ENCODE measurements at regions not wholly inside any gene's neighbourhood (a gene's known extent, or its start where the extent isn't known, plus 50 kb on each side); places are given as distances from the start of the nearest gene placed in this dataset.
"Not testable (repeated sequence)": the region's sequence is repeated elsewhere in the genome, so short reads cannot be mapped to it uniquely, and the experiment has no call there.

GRCh38 chr15:46897266-46897665, 820.0 kb upstream of the SEMA6D start:
- no peak for DNase-seq

GRCh38 chr15:46901001-46901400, 816.3 kb upstream of the SEMA6D start:
- DNase-seq = no peak

DNA sequence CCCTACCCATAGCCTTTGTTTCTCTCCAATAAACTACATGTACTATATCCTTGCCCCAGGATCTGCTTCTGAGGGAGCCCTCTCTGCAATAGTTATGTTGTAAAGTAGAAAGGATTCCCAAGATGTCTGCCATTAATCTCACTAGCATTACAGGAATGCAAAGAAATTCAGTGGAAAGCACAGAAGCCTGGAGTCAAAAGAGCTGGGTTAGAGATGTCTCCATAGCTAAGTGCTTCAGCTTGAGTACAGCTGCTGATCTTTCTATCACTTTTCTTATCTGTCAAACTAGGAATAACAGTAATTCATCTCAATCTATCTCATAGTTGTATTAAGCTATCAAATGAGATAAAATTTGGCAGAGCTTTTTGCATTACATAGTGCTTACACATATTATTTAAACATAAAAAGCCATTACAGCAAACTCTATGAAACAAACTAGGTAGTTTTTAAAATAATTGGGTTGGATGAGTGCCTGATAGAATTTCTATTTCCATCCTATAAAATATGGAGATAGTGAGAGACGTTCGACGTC, 799.5 kb upstream of the SEMA6D start:
- no peak for DNase-seq

- DNase-seq = no peak
These were observed 798.7 kb upstream of the SEMA6D start for GRCh38 chr15:46918462-46919140.

GRCh38 chr15:46921891-46922290, 795.4 kb upstream of the SEMA6D start:
- DNase-seq = no peak

- DNase-seq = no peak
These were observed 786.9 kb upstream of the SEMA6D start for GRCh38 chr15:46930426-46930825.

- no peak for DNase-seq
These were observed 784.0 kb upstream of the SEMA6D start for GRCh38 chr15:46933332-46933731.

GRCh38 chr15:46934851-46935250, 782.5 kb upstream of the SEMA6D start:
- no peak for DNase-seq

- DNase-seq = no peak
These were observed 779.1 kb upstream of the SEMA6D start for GRCh38 chr15:46938169-46938568.

DNA sequence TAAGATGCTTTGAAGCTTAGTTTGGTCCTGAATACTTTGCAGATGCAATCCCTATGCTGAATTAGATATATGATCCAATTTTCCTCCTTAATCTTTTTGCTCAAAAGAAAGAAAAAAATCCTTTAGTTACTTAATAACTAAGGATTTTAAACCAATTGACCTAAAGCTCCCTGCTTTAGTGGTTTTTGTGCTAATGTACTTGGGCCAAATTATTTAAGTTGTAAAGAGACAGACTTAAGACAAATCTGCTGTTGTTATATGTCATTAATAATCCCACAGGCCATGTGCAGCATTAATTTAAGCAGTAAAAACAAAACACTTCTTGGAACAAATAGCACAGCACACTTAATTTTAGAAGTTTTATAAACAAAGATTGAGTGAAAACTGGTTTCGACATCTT, 776.1 kb upstream of the SEMA6D start:
- DNase-seq = no peak

GRCh38 chr15:46946953-46947352, 770.4 kb upstream of the SEMA6D start:
- no peak for DNase-seq

DNA sequence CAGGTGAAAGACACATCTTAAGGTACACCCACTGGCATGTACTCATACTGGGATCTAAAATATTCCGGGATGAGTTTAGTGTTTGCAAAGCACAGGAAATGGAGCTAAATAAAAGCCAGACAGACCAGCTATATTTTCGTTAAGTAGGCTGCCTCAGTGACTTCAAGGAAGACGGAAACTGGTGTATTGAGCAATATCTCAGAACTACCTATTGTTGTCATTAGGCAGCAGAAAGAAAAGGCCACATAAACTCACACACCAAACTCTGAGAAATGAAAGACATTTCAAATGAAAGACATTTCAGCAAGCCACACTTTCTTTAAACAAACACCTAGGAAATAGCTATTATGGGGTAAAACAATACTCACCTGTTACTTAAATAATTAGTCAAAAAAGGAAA, 761.7 kb upstream of the SEMA6D start:
- DNase-seq = no peak

DNA sequence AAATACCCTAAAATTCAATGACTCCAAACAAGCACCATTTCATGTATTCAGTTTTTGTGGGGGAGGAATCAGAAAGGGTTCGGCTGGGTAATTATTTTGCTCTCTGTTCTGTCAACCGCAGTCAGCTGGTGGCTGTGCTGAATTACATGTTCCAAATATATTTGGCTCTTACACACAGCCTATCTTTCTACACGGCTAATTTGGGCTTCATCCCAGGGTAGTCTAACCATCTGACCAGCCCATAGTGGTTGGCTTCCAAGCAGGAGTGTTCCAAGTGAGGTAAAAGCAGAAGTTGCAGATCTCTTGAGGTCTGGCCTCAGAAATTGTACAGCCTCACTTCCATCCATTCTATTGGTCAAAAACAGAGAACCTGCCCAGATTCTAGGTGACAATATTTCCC, 760.8 kb upstream of the SEMA6D start:
- no peak for DNase-seq

DNA sequence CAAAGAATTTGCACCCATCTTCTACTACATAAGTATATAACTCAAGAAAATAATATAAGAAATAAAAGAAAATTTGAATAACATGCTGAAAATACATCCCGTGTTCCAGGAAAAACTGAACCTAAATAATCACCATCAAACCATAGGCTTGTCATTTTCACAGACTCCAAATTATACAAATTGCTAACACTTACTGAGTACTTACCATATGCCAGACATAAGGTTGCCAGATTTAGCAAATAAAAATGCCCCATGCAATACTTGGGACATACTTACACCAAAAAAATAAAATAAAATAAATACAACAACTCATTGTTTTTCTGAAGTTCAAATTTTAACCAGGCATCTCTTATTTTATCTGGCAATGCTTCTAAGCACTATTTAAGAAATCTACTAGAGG, 760.4 kb upstream of the SEMA6D start:
- DNase-seq = no peak

DNA sequence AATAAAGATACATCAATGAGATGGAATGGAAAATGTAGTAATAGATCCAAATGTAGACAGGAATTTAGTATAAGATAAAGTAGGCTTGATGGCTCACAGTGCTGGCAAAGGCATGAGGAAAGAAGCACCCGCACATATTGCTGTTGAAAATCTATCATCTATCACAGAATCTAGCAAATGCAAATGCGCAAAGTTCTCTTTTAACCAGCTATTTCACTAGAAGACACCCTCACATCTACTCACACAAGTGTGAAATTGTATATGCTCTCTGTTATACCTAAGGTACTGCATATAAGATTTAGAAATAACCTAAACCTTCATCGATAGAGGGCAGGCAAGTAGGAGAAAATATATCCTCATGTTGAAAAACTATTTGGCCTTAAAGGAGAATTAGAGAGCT, 756.7 kb upstream of the SEMA6D start:
- DNase-seq = no peak

- no peak for DNase-seq
These were observed 755.5 kb upstream of the SEMA6D start for GRCh38 chr15:46961795-46962194.

DNA sequence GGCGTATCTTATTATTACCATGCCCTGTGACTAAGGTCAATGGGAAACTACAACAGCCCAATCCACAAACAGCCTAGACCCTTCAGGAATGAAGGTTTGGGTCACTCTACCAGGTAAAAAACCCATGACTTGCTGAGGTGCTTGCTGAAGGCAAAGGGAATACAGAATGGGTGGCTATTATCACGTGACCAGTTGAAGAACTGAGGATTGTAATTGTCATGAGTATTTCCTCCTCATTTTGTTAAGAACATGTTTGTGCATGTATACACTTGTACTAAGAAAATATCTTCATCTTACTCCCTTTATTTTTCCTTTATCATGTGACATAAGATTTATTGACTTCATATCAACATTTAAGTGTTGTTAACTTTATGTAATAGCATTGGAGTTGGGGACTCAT, 729.2 kb upstream of the SEMA6D start:
- DNase-seq = not testable (repeated sequence)

DNA sequence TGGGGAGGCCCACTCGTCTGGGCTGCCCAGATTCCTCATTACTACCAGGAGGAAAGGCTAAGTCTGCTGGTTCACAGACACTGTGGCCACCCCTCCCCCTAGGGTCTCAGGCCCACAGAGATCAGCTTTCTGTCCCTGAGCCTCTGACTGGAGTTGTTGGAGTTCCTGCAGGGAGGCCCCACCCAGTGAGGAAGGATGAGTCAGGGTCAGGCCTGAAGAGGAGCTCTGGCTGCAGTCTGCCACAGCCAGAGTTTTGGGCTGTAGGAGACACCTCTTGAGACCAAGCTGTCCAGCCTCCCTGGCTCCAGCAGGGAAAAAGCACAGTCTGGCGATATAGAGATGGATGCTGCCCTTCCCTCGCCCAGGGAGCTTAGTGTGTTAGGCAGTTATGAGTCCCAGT, 720.9 kb upstream of the SEMA6D start:
- DNase-seq = no peak

DNA sequence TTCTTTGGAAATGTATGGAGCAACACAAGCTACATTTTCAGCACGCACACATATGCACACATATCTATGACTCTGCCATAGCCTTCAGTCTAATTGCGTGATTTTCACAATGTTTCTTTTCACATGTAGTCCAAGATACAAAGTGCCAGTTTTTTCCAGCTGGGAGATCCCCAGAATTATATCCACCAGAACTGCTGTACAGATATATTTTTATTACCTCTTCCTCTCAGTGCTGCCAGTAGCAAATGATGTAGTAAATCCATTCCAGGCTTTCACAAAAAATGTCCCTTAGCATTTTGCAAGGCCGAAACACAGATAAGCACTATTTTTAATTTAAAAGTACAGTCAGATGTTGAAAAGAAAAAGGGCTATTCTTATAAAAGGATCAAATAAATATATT, 719.8 kb upstream of the SEMA6D start:
- DNase-seq = no peak

DNA sequence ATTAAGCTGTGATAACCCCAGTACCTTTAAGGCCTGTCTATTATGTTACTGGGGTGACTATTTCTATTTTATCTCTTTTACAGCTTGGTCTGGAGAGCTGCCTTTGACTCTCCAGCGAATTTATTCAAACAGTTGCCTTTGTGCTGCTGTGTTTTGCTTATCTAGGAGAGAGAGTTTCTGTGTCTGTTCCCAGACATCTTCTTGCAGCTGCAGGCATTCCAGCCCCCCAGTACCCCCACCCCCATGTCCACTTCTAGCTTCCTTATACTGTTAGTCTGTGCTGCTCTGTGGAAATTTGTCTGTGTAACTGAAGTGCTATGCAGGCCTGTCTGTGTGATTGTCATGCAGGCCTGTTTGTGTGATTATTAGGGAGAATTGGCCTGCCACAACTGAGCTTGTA, 713.7 kb upstream of the SEMA6D start:
- no peak for DNase-seq

- no peak for DNase-seq
These were observed 703.9 kb upstream of the SEMA6D start for GRCh38 chr15:47013446-47013845.

DNA sequence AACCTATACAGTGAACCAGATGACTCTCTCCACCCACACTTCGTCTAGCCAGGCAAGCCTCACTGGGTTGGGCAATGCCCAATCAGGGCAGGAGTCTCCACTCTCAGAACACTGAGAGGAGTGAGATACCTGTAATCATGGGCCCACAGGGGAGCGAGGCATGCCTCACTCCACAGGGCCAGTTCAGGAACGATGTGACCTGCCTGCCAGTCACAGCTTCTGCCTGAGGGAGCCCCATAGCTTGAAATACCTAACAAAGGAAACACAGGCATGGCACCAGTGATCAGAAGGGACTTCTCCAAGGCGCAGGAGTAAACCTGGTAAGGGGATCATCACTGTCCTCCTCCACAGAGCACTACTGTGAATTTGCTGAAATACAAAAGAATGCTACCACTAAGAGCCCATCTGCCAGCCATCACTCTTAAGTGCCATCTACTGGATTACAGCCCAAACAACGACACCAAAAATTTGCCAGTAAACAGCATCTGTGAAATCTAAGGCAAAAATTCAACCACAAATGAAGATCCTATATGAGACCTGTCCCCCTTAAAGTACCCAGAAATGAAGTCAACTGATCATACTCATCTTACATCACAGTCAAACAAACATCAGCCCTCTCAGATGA, 689.9 kb upstream of the SEMA6D start:
- DNase-seq = no peak

- DNase-seq = no peak
These were observed 681.6 kb upstream of the SEMA6D start for GRCh38 chr15:47035475-47036406.

GRCh38 chr15:47037003-47037402, 680.3 kb upstream of the SEMA6D start:
- no peak for DNase-seq
